ENCODE measurements at regions not wholly inside any gene's neighbourhood (a gene's known extent, or its start where the extent isn't known, plus 50 kb on each side); places are given as distances from the start of the nearest gene placed in this dataset.

DNA sequence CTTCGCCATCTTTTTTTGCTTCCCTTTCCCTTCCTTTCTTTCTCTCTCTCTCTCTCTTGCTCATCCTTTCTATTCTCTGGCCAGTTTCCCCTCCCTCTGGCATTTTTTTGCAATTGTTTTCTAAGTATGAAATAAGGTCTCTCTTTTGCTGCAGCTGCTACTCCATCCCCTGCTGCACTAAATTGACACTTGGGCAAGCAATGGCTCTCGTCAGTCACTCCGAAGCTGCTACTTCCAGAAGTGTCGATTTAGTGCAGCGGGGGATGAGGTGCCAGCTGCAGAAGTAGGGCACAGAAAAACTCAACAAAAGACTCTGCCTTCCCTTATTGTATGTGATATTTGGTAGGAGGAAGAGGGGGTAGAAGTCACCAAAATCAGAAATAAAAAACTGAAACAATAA is 642.3 kb downstream of the RWDD3 start:
- Histone ChIP-seq H2BK15ac (ENCODE audit: low read length) (no peak overlapping the region), H2AFZ (ENCODE audit: low read length) (no peak overlapping the region), H3K56ac (replicated peaks; ENCODE audit: insufficient read length, low read depth, low read length) (no peak overlapping the region), H2BK5ac (ENCODE audit: low read depth, low read length) (no peak overlapping the region), H3K9me3 (ENCODE audit: insufficient read depth in 2 of 2, low read depth in 1 of 2, low read length in 1 of 2) (peaks cover 4 to 8% of the 10 kb centered on the region in 2 experiments; a peak in 2 of 4 replicates), H4K5ac (ENCODE audit: insufficient read length, low read depth, low read length) (no peak overlapping the region), H4K91ac (replicated peaks; ENCODE audit: insufficient read length, low read length) (no peak overlapping the region), H3K36me3 (ENCODE audit: control insufficient read depth in 2 of 4, insufficient read depth in 4 of 4, low read length in 3 of 4) (no peaks in the 10 kb centered on the region), H3K79me2 (ENCODE audit: control insufficient read depth in 1 of 2, insufficient read depth in 2 of 2, low read length in 2 of 2) (no peaks in the 10 kb centered on the region), H3K4ac (replicated peaks; ENCODE audit: insufficient read length, low read depth, low read length) (no peak overlapping the region), H3K23ac (ENCODE audit: insufficient read length) (no peak overlapping the region), H3K4me1 (replicated peaks in 1 of 4; ENCODE audit: control insufficient read depth in 3 of 4, insufficient read depth in 4 of 4, low read length in 3 of 4) (no peaks in the 10 kb centered on the region), H4K20me1 (replicated peaks in 1 of 2; ENCODE audit: control insufficient read depth in 1 of 2, insufficient read depth in 2 of 2, low read length in 2 of 2) (no peaks in the 10 kb centered on the region), H2BK120ac (replicated peaks; ENCODE audit: low read depth, low read length) (no peak overlapping the region), H3K18ac (ENCODE audit: extremely low read depth, low read length) (no peak overlapping the region), H3K4me3 (ENCODE audit: extremely low read depth in 1 of 4, insufficient read depth in 2 of 4, low read depth in 3 of 4, low read length in 4 of 4) (no peak overlapping the region), H2BK20ac (ENCODE audit: low read length) (no peak overlapping the region), H3K4me2 (ENCODE audit: insufficient read depth in 1 of 2, low read depth in 2 of 2, low read length in 2 of 2) (no peak overlapping the region), H2BK12ac (ENCODE audit: low read depth, low read length) (no peak overlapping the region), H3K14ac (ENCODE audit: insufficient read length) (no peak overlapping the region), H2AK5ac (ENCODE audit: low read depth, low read length) (no peak overlapping the region), H3K27ac (ENCODE audit: low read depth, low read length) (no peak overlapping the region), H3K23me2 (ENCODE audit: low read depth, low read length) (no peaks in the 10 kb centered on the region), H3K9ac (replicated peaks in 1 of 4; ENCODE audit: extremely low read depth in 1 of 4, low read depth in 3 of 4, low read length in 3 of 4) (no peak overlapping the region), H3K79me1 (ENCODE audit: low read depth, low read length) (no peaks in the 10 kb centered on the region), H3K27me3 (replicated peaks in 1 of 4; ENCODE audit: control insufficient read depth in 3 of 4, extremely low read depth in 1 of 4, insufficient read depth in 3 of 4, low read length in 3 of 4) (no peaks in the 10 kb centered on the region), H4K8ac (ENCODE audit: extremely low read depth, insufficient read depth, low read length) (no peak overlapping the region)
- WGBS, 2 experiments (ENCODE audit: extremely low coverage in 1 of 2, insufficient coverage in 1 of 2, insufficient read length in 1 of 2, insufficient replicate concordance in 2 of 2, low coverage in 1 of 2, low lambda C conversion rate in 2 of 2, missing lambda C conversion rate in 1 of 2), result 86% methylated on average over 5 of the region's 5 CpGs; no CpG with 5 or more reads in 1 of the 2 experiments
- CTCF ChIA-PET (ENCODE audit: partially characterized antibody), result no interaction called here
- DNase-seq (ENCODE audit: low read depth in 1 of 2, low spot score in 2 of 2) (no peak), FAIRE-seq (no peak)
- POLR2A ChIA-PET (ENCODE audit: partially characterized antibody), result no interaction called here
- TF ChIP-seq HDAC2 (IDR thresholded peaks at IDR 0.05; ENCODE audit: borderline replicate concordance in 1 of 2, low read depth in 2 of 2, low read length in 2 of 2) (no peak), MAFK (IDR thresholded peaks at IDR 0.05; ENCODE audit: low read depth, low read length) (no peak), HDAC6 (IDR thresholded peaks at IDR 0.05; ENCODE audit: low read depth, low read length) (no peak), KDM1A (IDR thresholded peaks at IDR 0.05; ENCODE audit: borderline replicate concordance, low read length) (no peak), GTF2F1 (IDR thresholded peaks at IDR 0.05; ENCODE audit: borderline replicate concordance, low read depth, low read length) (no peak), CEBPB (IDR thresholded peaks at IDR 0.05; ENCODE audit: low read depth, low read length) (no peak), SIRT6 (IDR thresholded peaks at IDR 0.05; ENCODE audit: low read length) (no peak), TAF1 (IDR thresholded peaks at IDR 0.05; ENCODE audit: low read depth, low read length) (no peak), EZH2 (IDR thresholded peaks at IDR 0.05; ENCODE audit: low read depth, low read length, severe bottlenecking) (no peak)
- TF ChIP-seq, protein P1, sequence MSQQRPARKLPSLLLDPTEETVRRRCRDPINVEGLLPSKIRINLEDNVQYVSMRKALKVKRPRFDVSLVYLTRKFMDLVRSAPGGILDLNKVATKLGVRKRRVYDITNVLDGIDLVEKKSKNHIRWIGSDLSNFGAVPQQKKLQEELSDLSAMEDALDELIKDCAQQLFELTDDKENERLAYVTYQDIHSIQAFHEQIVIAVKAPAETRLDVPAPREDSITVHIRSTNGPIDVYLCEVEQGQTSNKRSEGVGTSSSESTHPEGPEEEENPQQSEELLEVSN (IDR thresholded peaks at IDR 0.05), result no peak

Data from H1 (cell line).